ENCODE measurements at regions not wholly inside any gene's neighbourhood (a gene's known extent, or its start where the extent isn't known, plus 50 kb on each side); places are given as distances from the start of the nearest gene placed in this dataset.

DNA sequence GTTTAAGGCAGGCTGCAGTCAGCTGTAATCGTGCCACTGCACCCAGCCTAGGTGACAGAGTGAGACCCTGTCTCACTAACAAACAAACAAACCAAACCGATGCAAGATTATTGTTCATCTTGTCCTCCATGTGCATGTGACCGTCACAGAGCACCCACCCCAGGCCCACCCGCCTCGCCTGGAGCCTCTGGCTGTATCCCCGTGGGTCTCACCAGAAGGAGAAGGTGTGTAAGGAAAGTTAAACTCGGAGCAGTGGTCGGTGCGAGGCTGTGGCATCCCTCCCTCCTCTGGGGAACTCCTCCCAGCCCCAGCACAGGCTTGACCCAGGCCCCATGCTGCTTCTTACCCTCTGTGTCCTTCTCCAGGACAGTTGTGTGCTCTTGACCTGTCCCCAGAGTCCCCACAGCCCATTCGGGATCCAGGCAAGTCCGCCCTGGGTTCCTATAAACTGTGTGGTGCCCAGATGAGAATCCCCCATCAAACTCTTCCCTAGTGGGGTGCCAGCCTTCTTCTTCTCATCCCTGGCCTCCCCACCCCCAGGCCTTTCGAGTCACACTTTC is 318.4 kb downstream of the AJAP1 start:
- no peak for DNase-seq

- no peak for DNase-seq
Measured at GRCh38 chr1:4971666-4972065, 317.3 kb downstream of the AJAP1 start.

GRCh38 chr1:4970532-4970931 is 316.1 kb downstream of the AJAP1 start:
- no peak for DNase-seq

DNA sequence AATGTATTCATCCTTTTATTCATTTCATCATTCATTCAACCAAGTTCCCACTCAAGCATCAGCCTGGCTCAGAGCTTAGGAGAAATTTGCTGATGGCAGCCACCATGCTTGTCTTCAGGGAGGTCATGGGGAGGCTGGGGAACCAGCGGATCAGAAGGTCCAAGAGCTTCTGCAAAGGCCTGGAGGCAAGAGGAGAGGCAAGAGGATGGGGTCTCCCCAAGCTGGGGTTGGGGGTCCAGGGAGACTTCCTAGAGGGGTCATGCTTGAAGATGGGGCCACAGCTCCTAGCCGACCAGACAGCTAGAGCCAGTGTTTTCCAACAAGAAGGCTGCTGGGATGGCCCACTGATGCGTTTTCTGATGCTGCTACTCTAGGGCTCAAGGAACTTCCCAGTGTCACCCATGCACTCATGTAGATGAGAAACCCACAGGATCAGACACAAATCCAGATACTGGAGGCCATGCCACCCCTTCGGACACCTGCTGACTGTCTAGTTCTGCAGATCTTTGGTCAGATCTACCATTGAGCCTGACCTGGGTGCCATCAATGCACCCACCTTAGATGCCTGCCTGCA is 315.2 kb downstream of the AJAP1 start:
- DNase-seq, result no peak

DNA sequence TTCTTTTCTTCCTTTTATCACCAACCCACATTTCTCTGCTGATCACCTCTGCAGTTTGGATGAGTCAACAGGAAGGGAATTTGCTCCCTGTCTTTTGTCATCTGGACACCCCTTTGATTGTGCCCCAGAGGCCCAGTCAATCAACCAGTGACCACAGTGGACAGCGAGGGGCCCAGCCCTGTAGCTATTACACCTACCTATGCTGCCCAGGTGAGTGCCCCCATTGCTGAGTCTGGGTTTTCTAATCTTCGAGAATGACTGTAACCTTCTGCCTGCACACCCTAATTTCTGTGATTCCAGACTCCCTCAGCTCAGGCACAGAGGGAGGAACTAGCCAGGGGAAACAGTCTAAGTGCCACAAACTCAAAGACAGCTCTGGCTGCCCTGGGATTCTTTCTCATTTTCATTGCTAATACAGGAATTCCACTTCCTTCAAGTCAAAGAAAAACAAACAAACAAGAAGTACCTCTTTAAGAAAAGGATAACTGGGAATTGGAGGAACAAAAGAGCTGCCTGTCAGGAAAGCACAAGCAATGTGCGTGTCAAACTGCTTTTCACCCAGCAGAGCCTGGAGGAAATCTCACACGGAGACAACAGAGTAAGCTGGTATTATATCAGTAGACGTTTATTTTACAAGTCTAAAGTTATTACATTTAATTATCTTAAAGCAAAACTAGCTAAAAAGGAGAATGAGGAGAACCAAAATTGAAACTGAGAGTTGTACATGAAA is 311.1 kb downstream of the AJAP1 start:
- no peak for DNase-seq

GRCh38 chr1:4964634-4965345 is 310.4 kb downstream of the AJAP1 start:
- DNase-seq, result no peak

GRCh38 chr1:4963251-4963650 is 308.8 kb downstream of the AJAP1 start:
- DNase-seq, result no peak

DNA sequence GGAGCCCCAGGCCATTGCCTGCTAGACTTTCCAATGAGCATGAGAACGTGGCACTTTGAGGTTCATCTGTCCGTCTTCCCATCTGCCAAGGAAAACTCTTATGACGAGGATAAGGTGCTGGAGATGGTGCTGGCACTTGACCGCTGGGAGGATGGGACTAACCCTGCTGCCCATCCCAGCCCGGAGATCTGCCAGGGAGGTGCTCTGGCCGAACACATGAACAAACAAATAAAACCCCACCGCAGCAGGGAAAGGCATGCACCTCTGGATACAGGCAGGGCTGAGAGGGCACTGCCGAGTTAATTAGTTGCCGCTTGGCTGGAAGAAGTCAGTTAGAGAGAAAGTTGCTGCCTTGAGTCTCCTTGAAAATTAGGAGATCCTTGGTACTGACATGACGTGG is 308.4 kb downstream of the AJAP1 start:
- no peak for DNase-seq

DNA sequence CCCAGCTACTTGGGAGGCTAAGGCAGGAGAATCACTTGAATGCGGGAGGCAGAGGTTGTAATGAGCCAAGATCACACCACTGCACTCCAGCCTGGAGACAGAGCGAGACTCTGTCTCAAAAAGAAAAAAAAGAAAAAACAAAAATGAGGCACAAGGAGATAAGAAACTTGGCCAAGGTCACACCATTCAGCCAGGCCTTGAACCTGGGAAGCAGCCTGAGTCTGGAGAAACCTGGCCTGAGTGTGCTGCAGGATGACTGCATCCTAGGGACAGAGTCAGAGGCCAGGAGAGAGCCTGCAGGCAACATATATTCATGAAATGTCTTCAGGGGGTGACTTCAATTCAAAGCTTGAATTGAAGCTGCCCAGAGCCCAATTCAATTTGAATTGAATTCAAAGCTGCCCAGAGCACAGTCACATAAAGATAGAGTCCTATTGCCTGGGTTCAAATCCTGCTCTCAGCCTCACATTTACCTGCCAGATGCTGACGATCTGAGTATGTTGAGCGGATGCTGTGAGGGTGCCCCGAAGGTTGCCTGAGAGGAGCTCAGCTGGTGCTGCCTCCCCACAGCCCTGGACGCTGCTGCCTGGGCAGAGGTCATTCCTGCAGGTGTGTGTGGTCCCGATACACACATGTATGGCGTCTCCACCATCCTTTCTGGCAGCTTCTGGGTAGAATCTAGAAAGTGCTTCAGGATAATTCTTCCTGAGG is 307.7 kb downstream of the AJAP1 start:
- DNase-seq, result no peak

- DNase-seq, result no peak
Measured at GRCh38 chr1:4960782-4961475, 306.5 kb downstream of the AJAP1 start.

DNA sequence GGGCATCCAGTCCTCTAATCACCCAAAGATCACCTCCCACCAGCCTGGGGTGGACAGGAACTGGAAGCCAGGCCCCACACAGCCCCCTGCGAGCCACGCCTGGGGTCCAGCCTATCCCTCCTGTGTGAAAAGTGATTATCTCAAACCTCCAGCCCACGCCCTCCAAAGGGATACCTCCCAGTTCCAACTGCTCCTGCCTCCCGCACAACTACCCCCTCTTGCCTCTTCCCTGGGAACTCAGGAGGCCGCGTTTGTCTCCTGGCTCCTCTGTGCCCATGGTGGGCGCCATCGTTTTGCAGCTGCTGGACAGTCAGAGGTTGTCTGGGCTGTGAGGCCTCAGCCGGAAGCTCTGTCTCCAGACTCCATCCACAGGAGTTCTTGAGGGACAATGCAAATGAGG is 305.9 kb downstream of the AJAP1 start:
- DNase-seq, result no peak

- no peak for DNase-seq
Measured at GRCh38 chr1:4959216-4959615, 304.8 kb downstream of the AJAP1 start.

DNA sequence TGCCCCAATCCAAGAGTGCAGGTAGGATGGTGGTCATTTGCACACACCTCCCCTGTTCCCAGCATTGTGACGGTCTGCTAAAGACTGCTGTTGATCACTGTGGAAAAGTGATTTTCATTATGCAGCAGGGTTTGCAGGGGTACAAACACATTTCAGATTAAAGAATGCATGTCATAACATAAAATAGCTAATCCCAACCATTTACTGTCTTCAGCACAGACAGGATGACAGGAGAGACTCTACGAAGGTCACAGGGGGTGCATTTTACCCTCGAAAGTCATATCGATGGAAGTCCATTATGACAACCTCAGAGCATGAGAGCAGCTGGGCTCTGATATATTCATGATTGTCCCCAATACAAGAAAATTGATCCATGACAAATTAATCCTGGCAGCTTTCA is 302.6 kb downstream of the AJAP1 start:
- no peak for DNase-seq

GRCh38 chr1:4954392-4954791 is 300.0 kb downstream of the AJAP1 start:
- DNase-seq, result no peak

GRCh38 chr1:4951601-4952000 is 297.2 kb downstream of the AJAP1 start:
- no peak for DNase-seq

DNA sequence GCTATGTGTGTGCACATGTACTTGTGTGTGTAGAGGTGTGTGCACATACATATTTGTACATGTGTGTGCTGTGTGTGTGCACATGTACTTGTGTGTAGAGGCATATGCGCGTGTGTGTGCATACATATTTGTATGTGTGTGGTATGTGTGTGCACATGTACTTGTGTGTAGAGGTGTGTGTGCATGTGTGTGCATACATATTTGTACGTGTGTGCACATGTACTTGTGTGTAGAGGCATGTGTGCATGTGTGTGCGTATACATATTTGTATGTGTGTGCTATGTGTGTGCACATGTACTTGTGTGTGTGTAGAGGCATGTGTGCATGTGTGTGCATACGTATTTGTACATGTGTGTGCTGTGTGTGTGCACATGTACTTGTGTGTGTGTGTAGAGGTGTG is 291.9 kb downstream of the AJAP1 start:
- DNase-seq, result no peak

GRCh38 chr1:4944911-4945310 is 290.5 kb downstream of the AJAP1 start:
- no peak for DNase-seq

DNA sequence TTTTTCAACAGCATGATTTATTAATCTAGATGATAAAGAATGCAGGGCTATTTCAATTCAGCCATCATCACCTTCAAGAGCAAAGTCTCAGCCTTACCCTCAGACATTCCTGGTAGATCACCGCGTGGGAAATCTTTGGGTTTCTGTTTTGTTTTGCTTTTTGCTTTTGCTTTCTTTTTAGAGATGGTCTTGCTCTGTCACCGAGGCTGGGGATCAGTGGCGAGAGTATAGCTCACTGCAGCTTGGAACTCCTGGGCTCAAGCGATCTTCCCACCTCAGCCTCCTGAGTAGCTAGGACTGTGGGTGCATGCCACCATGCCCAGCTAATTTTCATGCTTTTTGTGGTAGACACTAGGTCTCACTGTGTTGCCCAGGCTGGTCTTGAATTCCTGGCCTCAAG is 289.7 kb downstream of the AJAP1 start:
- DNase-seq, result no peak

- no peak for DNase-seq
Measured at GRCh38 chr1:4939266-4939665, 284.9 kb downstream of the AJAP1 start.

- DNase-seq, result no peak
Measured at GRCh38 chr1:4937876-4938534, 283.6 kb downstream of the AJAP1 start.

- no peak for DNase-seq
Measured at GRCh38 chr1:4935807-4936206, 281.4 kb downstream of the AJAP1 start.

GRCh38 chr1:4933232-4933631 is 278.8 kb downstream of the AJAP1 start:
- no peak for DNase-seq
